ENCODE measurements at regions not wholly inside any gene's neighbourhood (a gene's known extent, or its start where the extent isn't known, plus 50 kb on each side); places are given as distances from the start of the nearest gene placed in this dataset.

DNA sequence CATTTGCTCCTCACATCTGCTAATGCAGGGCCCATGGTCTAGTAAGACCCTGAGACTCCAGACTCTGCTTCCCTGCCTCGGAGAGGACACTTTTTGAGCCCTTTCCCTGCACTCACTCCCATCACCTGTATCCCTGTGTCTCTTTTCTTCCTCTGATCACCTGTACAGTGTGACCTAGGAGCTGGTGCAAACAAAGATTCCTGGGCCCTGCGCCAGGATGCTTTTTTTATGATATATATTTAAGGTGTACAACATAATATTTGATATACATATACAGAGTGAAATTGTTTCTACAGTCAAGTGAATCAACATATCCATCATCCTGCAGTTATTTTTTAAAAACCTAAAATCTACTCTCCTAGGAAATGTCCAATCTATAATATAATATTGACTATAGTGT lies 355.4 kb downstream of the MAFB start:
- TF ChIP-seq ATF2 (IDR thresholded peaks at IDR 0.05; ENCODE audit: low read length) (no peak), EZH2 (IDR thresholded peaks at IDR 0.05; ENCODE audit: low read depth, low read length, severe bottlenecking) (no peak), CREB1 (IDR thresholded peaks at IDR 0.05) (no peak), POLR2AphosphoS5 (IDR thresholded peaks at IDR 0.05; ENCODE audit: low read depth, low read length) (no peak), NRF1 (IDR thresholded peaks at IDR 0.05; ENCODE audit: low read depth, low read length) (no peak), CTCF (IDR thresholded peaks at IDR 0.05; ENCODE audit: control extremely low read depth in 1 of 3, insufficient read depth in 1 of 3, low read depth in 1 of 3, low read length in 3 of 3) (no peak)
